Fibroblast of skin of right biceps (primary cell): ENCODE measurements at regions not wholly inside any gene's neighbourhood (a gene's known extent, or its start where the extent isn't known, plus 50 kb on each side); places are given as distances from the start of the nearest gene placed in this dataset.

Source experiments
- DNase-seq: peaks from one replicate; pipeline ENCODE4 v3.0.0-alpha.2; 2013

DNA sequence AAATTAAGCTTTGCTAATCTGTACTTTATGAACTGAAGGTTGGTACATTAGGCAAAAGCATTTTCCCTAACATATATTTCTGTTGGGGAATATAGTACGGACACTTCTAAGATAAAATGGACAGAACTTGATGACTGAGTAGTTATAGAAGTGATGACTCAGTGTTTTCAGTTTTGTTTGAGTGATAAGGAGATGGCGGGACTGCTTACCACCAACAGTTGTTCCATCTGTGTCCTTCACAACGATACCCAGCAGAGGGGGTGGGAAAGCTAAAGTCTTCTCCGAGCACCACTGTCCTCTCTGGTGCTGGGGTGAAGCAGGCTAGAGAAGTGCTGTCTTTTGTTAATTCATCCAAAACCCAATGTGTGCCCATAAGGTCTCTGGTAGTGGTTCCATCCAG, 195.8 kb downstream of the CD47 start:
- no peak for DNase-seq

DNA sequence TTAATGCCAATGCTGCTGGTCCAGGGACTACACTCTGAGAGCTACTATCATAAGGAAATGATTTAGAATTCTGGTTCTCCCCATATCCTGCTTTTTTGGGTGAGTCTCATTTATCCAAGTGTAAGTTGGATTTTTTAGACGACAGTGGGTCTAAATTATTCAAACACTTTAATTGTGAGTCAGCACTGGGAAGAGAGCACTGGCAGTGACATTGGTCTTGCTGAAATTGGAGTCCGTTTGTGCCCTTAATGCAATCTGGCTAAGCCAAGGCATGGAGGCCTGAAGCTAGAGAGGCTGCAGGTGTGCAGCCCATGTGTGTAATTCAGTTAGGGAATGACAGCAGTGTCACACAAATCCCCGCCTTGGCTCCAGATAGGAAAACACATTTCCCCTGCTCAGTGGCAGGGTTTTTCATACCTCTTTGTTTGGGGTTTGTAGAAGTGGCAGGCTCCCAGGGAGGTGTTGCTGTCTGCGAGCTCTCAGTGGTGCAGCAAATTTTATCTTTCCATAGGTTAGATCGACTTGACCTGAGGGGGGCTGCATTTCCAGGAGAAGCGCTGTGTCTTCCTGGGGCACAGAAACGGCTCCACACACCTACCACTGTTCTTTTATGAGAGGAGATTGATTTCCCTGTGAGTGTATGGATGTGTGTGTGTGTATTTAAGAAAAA, 197.7 kb downstream of the CD47 start:
- DNase-seq = peak; percentile 66

DNA sequence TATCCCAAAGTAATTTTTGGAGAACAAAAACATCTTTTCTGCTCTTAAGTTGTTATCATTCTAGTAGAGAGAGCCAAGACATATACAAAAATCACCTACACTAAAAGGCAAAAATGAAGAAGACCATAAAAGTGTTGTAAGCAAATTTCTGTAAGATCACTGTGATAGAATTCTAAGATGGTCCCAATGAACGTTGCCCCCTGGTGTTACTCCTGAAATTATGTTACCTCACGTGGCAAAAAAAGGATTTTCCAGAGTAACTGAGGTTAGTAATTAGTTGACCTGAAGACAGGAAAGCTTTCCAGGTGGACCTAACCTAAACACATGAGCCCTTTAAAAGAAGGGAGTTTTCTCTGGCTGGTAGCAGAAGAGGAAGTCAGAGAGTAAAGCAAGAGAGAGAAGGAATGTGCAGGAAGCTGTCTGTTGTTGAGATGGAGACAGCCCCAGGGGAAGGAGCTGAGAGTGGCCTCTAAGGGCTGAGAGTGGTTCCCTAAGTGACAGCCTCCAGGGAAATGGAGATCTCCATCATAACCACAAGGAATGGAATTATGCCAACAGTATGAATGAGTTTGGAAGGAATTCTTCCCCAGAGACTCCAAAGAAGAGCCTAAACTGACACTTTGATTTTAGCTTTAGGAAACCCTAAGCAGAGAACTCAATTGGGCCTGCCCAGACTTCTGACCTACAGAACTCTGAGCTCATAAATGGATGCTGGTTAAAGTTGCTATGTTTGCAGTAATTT, 205.9 kb downstream of the CD47 start:
- DNase-seq = peak; percentile 96

GRCh38 chr3:107884028-107884427, 206.8 kb downstream of the CD47 start:
- no peak for DNase-seq

- no peak for DNase-seq
Observed at GRCh38 chr3:107882881-107883280, 207.9 kb downstream of the CD47 start.

GRCh38 chr3:107882261-107882660, 208.6 kb downstream of the CD47 start:
- no peak for DNase-seq

GRCh38 chr3:107881509-107881908, 209.3 kb downstream of the CD47 start:
- peak; percentile 31 for DNase-seq

GRCh38 chr3:107880702-107881101, 210.1 kb downstream of the CD47 start:
- no peak for DNase-seq

DNA sequence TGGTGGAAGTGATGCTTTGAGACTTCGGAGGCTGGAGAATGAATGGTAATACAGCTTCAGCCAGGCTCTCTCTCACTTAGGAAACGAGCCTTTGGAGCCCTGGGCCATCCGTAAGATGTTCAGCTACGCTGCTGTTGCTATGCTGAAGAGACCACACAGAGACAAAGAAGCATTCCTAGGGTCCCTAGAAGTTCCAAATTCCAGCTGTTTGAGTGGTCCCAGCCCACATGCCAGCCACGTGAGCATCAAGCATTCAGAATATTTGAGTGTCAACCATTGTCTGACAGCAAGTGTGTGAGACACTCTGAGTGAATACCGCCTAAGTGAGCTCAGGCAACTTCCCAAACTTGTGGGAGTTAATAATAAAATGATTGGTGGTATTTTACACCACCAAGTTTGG, 212.9 kb downstream of the CD47 start:
- no peak for DNase-seq

DNA sequence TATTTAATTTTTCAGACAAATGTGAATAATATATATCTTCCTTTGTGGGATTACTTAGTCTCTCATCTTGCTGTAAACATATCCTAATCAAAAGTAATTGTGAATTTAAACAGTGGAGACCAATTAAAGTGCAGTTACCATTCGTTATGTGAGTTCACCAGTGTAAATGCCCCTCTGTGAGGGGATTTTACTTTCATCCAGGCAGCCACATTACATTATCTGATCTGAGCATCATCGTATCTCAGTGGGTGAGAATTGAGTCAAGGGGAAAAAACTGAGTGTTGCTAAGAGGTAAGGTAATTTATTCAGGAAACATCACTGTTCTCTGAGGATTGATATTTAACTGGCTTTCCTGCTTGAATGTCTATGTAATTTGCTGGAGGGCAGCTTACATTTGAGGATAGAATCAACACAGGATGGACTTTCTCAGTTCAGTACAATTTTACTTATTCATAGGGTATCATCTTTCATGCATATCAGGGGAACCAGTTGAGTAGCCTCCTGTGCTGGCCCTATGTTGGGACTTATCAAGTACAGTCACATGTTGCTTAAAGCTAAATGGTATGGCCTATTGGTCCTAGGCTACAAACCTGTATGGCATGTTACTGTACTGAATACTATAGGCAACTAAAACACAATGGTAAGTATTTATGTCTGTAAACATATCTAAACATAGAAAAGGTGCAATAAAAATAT, 219.7 kb downstream of the CD47 start:
- DNase-seq = no peak

DNA sequence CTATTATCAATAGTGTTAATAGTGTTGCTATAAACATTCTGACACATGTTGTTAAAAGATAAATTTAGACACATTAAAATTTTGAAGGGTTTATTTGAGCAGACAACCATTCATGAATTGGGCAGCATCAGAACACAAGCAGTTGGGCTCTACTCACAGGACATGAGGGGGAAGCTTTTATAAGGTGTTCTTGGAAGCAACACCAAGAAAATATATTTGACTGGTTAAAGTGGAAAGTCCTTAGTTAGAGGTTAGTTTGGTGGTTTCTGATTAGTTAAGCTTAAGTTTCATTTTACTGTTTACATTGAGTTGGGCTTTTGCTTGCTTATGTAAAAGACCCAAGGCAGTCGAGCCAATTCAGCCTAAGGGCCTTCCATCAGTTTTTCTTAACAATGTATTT, 220.7 kb downstream of the CD47 start:
- no peak for DNase-seq

- no peak for DNase-seq
Observed at GRCh38 chr3:107868449-107868848, 222.4 kb downstream of the CD47 start.

DNA sequence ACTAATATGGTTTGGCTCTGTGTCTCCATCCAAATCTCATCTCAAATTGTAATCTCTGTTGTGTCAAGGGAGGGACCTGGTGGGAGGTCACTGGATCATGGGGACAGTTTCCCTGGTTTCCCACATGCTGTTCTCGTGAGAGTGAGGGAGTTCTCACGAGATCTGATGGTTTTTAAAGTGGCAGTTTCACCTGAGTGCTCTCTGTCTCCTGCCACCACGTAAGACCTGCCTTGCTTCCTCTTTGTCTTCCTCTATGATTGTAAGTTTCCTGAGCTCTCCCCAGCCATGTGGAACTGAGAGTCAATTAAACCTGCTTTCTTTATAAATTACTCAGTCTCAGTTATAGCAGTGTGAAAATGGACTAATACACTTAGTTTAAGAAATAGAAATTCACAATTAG, 228.9 kb downstream of the CD47 start:
- DNase-seq = no peak

DNA sequence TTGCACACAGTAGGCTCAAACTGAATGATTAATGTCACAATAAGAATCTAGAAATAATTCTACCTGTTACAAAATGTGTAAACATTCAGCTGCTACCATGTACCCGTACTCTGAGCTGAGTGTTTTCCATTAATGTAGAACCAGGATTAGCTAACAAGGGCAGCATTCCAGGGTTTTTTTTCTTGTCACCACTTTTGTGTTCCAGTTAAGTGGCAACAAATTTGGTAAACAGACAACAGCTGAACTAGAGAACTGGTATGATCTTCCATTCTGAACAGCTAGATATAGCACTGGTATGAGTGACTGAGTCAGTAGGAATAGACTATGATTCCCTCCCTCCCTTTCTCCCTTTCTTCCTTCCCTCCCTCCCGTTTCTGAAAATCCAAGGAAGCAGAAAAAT, 229.4 kb downstream of the CD47 start:
- no peak for DNase-seq
